Breast epithelium (tissue), 3 donors: ENCODE measurements at regions not wholly inside any gene's neighbourhood (a gene's known extent, or its start where the extent isn't known, plus 50 kb on each side); places are given as distances from the start of the nearest gene placed in this dataset.

ENCODE experiments used
- POLR2A ChIP-seq: fragments of 450-650 bp; IDR thresholded peaks from one replicate; pipeline ENCODE4 v1.6.1; 2016; ENCODE audit warnings: antibody characterized with exemption, mild to moderate bottlenecking, moderate library complexity
- POLR2AphosphoS5 ChIP-seq, 3 donors: sonication (generic); formaldehyde crosslinking; IDR thresholded peaks; one replicate each; pipeline ENCODE4 v1.6.1; 2017; ENCODE audit warnings: antibody characterized with exemption in 3 of 3
- TF ChIP-seq, protein P1 (sequence below), 3 donors: fragments of 450-650 bp; IDR thresholded peaks; one replicate each; pipeline ENCODE4 v1.5.1; 2016 to 2017; ENCODE audit warnings: antibody characterized with exemption in 3 of 3, mild to moderate bottlenecking in 3 of 3, moderate library complexity in 3 of 3

DNA sequence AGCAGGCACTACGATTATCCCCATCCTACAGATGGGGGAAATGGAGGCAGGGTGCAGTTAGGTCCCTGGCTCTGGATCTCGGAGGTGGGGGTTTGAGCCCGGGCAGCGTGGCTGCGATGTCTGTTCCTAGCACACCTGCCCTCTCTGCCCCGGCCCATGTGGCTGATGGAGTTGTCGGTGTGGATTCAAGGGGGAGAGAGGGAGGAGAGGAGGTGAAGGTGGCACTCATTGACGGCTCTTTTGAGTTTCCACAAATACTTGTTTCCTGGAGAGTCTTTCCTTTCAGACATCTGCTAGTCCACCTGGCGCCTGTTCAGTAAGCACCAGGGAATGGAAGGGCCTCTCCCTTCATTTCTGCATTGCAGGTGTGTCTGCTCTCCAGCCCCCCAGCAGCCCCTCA lies 69.9 kb downstream of the ARHGEF18 start:
- TF ChIP-seq, protein P1, sequence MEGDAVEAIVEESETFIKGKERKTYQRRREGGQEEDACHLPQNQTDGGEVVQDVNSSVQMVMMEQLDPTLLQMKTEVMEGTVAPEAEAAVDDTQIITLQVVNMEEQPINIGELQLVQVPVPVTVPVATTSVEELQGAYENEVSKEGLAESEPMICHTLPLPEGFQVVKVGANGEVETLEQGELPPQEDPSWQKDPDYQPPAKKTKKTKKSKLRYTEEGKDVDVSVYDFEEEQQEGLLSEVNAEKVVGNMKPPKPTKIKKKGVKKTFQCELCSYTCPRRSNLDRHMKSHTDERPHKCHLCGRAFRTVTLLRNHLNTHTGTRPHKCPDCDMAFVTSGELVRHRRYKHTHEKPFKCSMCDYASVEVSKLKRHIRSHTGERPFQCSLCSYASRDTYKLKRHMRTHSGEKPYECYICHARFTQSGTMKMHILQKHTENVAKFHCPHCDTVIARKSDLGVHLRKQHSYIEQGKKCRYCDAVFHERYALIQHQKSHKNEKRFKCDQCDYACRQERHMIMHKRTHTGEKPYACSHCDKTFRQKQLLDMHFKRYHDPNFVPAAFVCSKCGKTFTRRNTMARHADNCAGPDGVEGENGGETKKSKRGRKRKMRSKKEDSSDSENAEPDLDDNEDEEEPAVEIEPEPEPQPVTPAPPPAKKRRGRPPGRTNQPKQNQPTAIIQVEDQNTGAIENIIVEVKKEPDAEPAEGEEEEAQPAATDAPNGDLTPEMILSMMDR (IDR thresholded peaks at IDR 0.05): no peak
- TF ChIP-seq POLR2A: no peak
- no peak for TF ChIP-seq POLR2AphosphoS5 (IDR thresholded peaks at IDR 0.05)
